Fibroblast of lung (primary cell): ENCODE measurements at regions not wholly inside any gene's neighbourhood (a gene's known extent, or its start where the extent isn't known, plus 50 kb on each side); places are given as distances from the start of the nearest gene placed in this dataset.

Source experiments
- CTCF ChIP-seq, 2 donors: IDR thresholded peaks in 1 of 2; conservative IDR thresholded peaks in 1 of 2; 1 replicate in 1 of 2; 2 replicates in 1 of 2; pipeline ENCODE4 v1.5.1; 2011 to 2012; ENCODE audit warnings: low read length in 2 of 2, control low read depth in 1 of 2, inconsistent platforms in 1 of 2, low read depth in 1 of 2, mild to moderate bottlenecking in 1 of 2
- EZH2 ChIP-seq: IDR thresholded peaks from 2 replicates; pipeline ENCODE4 v1.5.1; 2012; ENCODE audit warnings: low read length, control low read depth, mild to moderate bottlenecking; ENCODE audit errors: missing control alignments

- TF ChIP-seq CTCF (conservative IDR thresholded peaks at IDR 0.05 in 1 of 2, IDR thresholded peaks at IDR 0.05 in 1 of 2; ENCODE audit: low read depth in 1 of 2, low read length in 2 of 2) (no peak), EZH2 (no peak)
Observed at GRCh38 chr9:104326912-104327311, 177.2 kb upstream of the OR13F1 start.
